ENCODE measurements at regions not wholly inside any gene's neighbourhood (a gene's known extent, or its start where the extent isn't known, plus 50 kb on each side); places are given as distances from the start of the nearest gene placed in this dataset.
"Not testable (repeated sequence)": the region's sequence is repeated elsewhere in the genome, so short reads cannot be mapped to it uniquely, and the experiment has no call there.

- DNase-seq (ENCODE audit: low read depth in 2 of 2) = no peak
These were observed 1241.1 kb downstream of the UQCRFS1 start for GRCh38 chr19:27971869-27972268.

GRCh38 chr19:27971071-27971470 lies 1241.9 kb downstream of the UQCRFS1 start:
- no peak for DNase-seq (ENCODE audit: low read depth in 2 of 2)

- DNase-seq (ENCODE audit: low read depth in 2 of 2) = no peak
These were observed 1246.5 kb downstream of the UQCRFS1 start for GRCh38 chr19:27966390-27966816.

- no peak for DNase-seq (ENCODE audit: low read depth in 2 of 2)
These were observed 1248.8 kb downstream of the UQCRFS1 start for GRCh38 chr19:27964185-27964584.

GRCh38 chr19:27962264-27962663 lies 1250.7 kb downstream of the UQCRFS1 start:
- DNase-seq (ENCODE audit: low read depth in 2 of 2) = no peak

- DNase-seq (ENCODE audit: low read depth in 2 of 2) = no peak
These were observed 1257.2 kb downstream of the UQCRFS1 start for GRCh38 chr19:27955485-27956480.

GRCh38 chr19:27942607-27943006 lies 1270.3 kb downstream of the UQCRFS1 start:
- not testable (repeated sequence) for DNase-seq (ENCODE audit: low read depth in 2 of 2)

GRCh38 chr19:27936139-27936538 lies 1276.8 kb downstream of the UQCRFS1 start:
- DNase-seq (ENCODE audit: low read depth in 2 of 2) = no peak

GRCh38 chr19:27935669-27936068 lies 1277.3 kb downstream of the UQCRFS1 start:
- no peak for DNase-seq (ENCODE audit: low read depth in 2 of 2)

- no peak for DNase-seq (ENCODE audit: low read depth in 2 of 2)
These were observed 1283.6 kb downstream of the UQCRFS1 start for GRCh38 chr19:27929399-27929798.

- DNase-seq (ENCODE audit: low read depth in 2 of 2) = no peak
These were observed 1287.7 kb downstream of the UQCRFS1 start for GRCh38 chr19:27925202-27925601.

- no peak for DNase-seq (ENCODE audit: low read depth in 2 of 2)
These were observed 1290.0 kb downstream of the UQCRFS1 start for GRCh38 chr19:27922970-27923369.

- no peak for DNase-seq (ENCODE audit: low read depth in 2 of 2)
These were observed 1292.2 kb downstream of the UQCRFS1 start for GRCh38 chr19:27920774-27921173.

- no peak for DNase-seq (ENCODE audit: low read depth in 2 of 2)
These were observed 1294.1 kb downstream of the UQCRFS1 start for GRCh38 chr19:27918818-27919217.

GRCh38 chr19:27911122-27911898 lies 1301.6 kb downstream of the UQCRFS1 start:
- no peak for DNase-seq (ENCODE audit: low read depth in 2 of 2)

- no peak for DNase-seq (ENCODE audit: low read depth in 2 of 2)
These were observed 1303.1 kb downstream of the UQCRFS1 start for GRCh38 chr19:27909861-27910260.

- DNase-seq (ENCODE audit: low read depth in 2 of 2) = no peak
These were observed 1303.6 kb downstream of the UQCRFS1 start for GRCh38 chr19:27909185-27909840.

- no peak for DNase-seq (ENCODE audit: low read depth in 2 of 2)
These were observed 1306.9 kb downstream of the UQCRFS1 start for GRCh38 chr19:27906081-27906480.

GRCh38 chr19:27905074-27905473 lies 1307.9 kb downstream of the UQCRFS1 start:
- DNase-seq (ENCODE audit: low read depth in 2 of 2) = no peak

GRCh38 chr19:27901078-27901477 lies 1311.9 kb downstream of the UQCRFS1 start:
- no peak for DNase-seq (ENCODE audit: low read depth in 2 of 2)

GRCh38 chr19:27896091-27896490 lies 1316.9 kb downstream of the UQCRFS1 start:
- DNase-seq (ENCODE audit: low read depth in 2 of 2) = no peak

All from stimulated activated CD4-positive, alpha-beta T cell treated with anti-CD3 and anti-CD28 coated beads, Interleukin-1b, Interleukin-23, amount 100 ng/mL, for 4 hours (primary cell).